NCI-H1436 treated with DMSO at 0.1 percent for 48 hours (cell line): ENCODE measurements at regions not wholly inside any gene's neighbourhood (a gene's known extent, or its start where the extent isn't known, plus 50 kb on each side); places are given as distances from the start of the nearest gene placed in this dataset.
"Not testable (repeated sequence)": the region's sequence is repeated elsewhere in the genome, so short reads cannot be mapped to it uniquely, and the experiment has no call there.

Source experiments
- DNase-seq: peaks from one replicate; lab custom pipeline; 2025; lab: John Stamatoyannopoulos, UW

DNA sequence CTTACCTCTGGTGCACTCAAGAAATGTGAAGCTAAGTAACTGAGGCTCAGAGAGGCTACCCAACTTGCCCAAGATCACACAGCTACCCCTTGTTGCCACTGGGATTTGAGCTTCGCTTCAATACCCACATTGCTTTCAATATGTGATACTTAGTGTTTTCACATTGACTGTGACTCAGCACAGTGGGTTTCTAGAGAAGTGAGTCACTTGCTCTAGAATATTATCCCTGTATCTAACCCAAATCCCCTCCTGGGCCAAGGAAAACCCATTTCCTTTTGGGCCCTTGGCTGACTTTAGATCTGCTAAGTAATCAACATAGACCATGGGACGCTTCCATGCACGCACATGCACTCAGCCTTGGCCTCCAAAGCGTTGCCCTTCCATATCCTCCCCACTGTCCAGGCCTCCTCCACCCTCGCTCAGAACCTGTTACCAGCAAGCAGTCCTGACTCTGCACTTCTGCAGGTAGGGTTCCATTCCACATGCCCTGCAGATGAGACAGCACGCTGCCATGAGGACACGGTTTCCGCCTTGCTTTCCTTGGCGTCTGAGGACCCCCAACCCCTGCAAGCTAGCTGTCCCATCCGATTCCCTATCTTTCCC, 87.7 kb upstream of the CHST15 start:
- no peak for DNase-seq

GRCh38 chr10:124180044-124180745, 86.8 kb upstream of the CHST15 start:
- DNase-seq = no peak

GRCh38 chr10:124179308-124180043, 86.1 kb upstream of the CHST15 start:
- DNase-seq = no peak

DNA sequence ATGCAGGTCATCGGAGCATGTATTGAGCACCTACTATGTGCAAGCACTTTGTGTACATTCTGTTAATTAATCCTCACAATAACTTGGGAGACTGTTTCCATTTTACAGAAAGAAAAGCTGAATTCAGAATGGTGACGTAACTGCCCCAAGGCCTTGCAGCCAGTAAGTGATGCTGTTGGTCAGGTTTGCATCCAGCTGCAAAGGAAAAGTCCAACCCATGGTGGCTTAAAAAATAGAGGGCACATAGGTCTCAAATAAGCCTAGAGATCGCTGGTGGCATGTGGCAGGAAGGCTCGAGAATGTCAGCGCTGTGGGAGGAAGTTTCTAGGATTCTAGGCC, 83.8 kb upstream of the CHST15 start:
- DNase-seq = no peak

DNA sequence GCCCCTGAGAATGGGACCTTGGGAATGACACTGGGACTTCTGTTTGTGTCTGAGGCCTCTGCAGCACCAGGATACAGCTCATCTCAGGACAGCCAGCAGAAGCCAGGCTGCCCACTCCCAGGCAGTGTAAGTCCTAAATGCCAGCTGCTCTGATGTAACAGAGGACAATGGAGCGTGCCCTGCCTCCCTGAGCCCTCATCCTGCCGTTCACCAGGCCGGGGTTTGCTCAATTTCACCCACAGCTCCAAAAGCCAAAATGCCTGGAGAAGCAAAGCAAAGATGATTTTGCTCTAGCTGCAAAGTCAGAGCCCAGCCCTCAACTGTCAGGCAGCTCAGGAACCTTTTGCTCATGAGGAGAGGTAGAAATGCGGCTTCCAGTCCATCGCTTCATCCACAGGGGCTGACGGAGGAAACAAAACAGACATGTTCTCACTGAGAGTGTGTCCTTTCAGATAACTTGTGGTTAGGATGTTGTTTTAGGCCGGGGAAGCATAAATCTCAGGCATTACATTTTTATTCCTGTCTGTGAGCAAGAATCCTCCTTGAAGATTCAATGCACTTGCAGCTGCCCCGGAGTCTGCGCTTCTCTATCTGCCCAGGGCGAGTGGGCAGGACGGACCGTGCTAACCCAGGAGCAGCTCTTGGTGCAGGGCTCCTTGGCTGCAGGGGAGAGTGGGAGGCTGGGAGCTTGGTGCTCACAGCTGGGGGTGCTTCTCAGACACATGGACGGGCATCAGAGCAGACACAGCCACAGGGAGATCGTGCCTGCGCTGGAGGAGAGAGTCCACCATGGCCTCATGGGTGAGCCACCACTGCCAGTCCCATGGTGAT, 83.2 kb upstream of the CHST15 start:
- DNase-seq = no peak

- no peak for DNase-seq
Observed at GRCh38 chr10:124175701-124176348, 82.4 kb upstream of the CHST15 start.

DNA sequence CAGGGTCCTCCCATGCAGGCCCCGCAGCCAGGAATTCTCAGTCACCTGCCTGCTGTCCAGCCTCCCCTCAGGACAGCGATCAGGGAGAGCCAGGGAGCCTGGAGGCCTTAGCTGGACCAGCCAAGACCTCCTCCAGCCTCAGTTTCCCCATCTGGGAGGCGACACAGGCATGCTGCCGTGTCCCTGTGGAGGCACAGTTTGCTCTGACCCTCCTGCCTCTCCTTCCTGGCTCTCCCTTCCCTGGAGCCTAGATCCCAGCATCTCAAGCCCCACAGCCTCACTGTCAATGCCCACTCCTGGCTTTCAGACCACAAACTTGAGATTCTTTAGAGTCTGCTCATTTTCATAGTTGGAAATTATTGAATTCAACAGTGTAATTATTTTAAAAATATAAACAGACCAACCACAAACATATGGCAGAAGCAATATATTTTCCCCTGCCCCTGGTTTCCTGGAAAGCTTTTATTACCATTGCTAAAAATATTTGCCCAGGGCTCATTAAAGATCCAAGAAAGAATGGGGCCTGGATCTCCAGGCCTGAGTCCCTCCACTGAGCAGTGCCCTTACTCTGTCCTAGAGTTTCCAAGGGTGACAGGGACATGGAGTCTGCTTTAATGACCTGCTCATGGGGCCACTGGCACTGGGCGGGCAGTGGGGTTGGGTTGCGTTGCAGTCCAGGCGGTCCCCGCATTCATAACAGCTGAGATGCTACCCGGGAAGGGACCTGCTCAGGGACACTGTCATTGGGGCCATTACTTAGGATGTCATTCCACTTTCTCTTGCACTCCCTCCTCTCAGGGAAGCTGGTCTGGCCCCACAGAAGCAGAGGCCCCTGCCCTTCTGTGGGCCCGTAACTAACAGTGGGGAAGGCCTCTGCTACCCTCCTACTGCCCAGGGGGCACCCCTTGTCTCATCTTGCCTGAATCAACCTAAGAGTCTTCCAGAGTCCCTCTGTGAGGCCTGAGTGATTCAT, 81.6 kb upstream of the CHST15 start:
- no peak for DNase-seq

- no peak for DNase-seq
Observed at GRCh38 chr10:124174071-124174566, 80.7 kb upstream of the CHST15 start.

GRCh38 chr10:124173298-124173900, 80.0 kb upstream of the CHST15 start:
- no peak for DNase-seq

GRCh38 chr10:124172181-124172916, 79.0 kb upstream of the CHST15 start:
- DNase-seq = no peak

GRCh38 chr10:124171561-124171960, 78.2 kb upstream of the CHST15 start:
- DNase-seq = no peak

DNA sequence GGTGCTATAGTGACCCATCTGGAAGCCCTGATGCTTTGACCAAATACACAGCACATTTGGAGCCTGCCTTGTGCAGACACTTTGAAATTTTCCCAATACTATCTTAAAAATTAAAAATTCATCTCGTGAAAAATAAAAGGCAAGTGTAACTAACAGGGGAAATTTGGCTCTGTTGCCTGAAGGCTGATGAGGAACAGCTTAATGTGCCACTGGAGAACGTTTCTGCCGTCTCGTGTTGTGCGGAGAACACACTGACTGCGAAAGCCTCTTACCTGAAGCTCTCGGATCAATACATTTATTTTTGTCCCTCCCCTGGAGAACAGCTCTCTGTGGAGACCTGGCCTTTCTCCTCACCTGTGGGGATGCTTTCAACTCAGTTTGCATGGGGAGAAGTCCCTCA, 77.2 kb upstream of the CHST15 start:
- DNase-seq = no peak

DNA sequence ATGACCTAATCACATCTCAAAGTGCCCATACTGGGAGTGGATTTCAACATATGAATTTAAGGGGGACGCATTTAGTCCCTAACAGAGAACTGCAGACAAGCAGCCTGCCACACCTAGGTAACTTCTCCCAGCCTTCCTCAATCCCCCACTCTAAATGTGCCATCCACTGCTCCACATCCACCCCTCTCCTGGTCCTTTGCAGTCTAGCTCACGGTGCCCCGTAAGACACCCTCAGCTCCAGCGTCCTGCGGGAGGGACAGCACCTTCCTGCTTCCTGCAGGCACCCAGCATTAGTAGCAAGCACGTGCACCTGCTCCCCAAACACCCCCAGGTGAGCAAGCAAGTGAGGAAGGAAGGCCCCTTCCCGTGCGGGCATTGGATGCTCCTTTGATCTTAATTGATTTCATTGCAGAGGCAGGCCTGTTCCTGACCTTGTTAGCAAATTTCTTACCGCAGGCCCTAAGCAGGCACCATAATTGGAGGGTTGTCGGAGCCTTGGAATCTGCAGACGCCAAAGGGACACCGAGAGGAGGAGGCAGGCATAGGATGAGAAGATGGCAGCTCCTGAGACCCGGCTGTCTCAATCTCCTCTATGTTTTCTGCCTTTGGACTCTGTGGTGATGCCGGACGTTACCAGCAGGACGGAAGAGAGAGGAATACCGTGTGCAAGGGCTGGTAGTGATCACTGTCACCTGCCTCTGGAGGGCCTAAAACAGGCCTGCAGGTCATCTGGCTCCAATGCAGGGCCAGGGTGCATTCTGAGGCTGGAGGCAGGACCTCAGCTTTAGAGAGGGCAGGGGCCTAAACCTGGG, 75.8 kb upstream of the CHST15 start:
- DNase-seq = no peak

GRCh38 chr10:124168581-124168980, 75.2 kb upstream of the CHST15 start:
- no peak for DNase-seq

- DNase-seq = not testable (repeated sequence)
Observed at GRCh38 chr10:124167925-124168324, 74.5 kb upstream of the CHST15 start.

DNA sequence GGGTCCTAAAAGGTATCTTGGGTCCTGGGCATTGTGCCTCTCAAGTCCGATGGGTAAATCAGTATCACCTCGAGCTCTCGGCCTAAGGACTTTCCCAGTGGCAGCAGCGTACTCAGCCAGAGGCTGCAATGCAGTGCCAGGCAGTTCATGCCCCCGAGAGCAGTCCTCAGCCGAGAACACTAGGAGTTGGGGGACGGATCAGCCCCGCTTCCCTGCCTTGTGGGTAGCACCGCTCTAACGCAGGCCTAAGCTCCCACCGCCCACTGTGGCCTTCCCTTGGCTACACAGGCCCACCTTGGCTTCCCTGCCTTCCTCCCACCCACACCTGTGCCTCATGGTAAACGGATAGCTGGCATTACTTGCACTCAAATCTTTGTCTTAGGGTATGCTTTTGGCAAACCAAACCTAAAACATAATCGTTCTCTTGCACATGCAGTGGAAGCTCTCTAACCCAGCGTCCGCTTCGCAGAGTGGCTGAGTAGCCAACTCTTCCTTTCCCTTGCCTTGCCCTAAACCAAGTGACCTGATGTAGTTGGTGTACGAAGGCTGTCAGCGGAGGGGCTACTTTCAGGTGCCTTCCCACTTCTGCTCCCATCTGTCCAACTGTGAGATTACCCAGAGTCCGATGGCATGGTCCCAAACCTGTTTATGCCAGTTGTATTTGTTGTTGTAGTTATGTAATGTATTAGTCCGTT, 73.2 kb upstream of the CHST15 start:
- no peak for DNase-seq

DNA sequence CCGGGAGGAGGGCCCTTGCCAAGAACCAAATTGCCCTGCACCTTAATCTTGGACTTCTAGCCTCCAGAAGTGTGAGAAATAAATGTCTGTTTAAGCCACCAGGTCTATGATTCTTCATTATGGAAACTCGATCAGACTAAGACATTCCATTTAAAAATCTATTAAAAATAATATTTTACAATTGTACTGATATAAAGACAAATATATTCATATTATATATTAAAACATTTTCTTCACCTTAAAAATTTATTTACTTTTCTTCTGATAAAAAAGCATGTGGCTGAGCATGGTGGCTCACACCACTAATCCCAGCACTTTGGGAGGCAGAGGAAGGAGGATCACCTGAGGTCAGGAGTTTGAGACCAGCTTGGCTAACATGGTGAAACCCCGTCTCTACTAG, 72.4 kb upstream of the CHST15 start:
- no peak for DNase-seq

- DNase-seq = no peak
Observed at GRCh38 chr10:124165311-124165710, 71.9 kb upstream of the CHST15 start.
